Neural crest cell (in vitro differentiated cells): ENCODE measurements at regions not wholly inside any gene's neighbourhood (a gene's known extent, or its start where the extent isn't known, plus 50 kb on each side); places are given as distances from the start of the nearest gene placed in this dataset.

Experiments
- DNase-seq: peaks from one replicate; pipeline ENCODE4 v3.0.0; 2021; ENCODE audit warnings: low read depth, mixed read lengths, low spot score
- H3K27ac Mint-ChIP-seq: one replicate; pipeline ENCODE4 v1.8.0; 2021; ENCODE audit warnings: mild to moderate bottlenecking, mixed read lengths; ENCODE audit not compliant: unreplicated experiment
- H3K27me3 Mint-ChIP-seq: 2 replicates; pipeline ENCODE4 v1.8.0; 2021; ENCODE audit warnings: low read depth, mild to moderate bottlenecking, mixed read lengths
- H3K36me3 Mint-ChIP-seq: 2 replicates; pipeline ENCODE4 v1.8.0; 2021; ENCODE audit warnings: low read depth, mild to moderate bottlenecking, mixed read lengths
- H3K4me1 Mint-ChIP-seq: 2 replicates; pipeline ENCODE4 v1.8.0; 2021; ENCODE audit warnings: mixed read lengths
- H3K4me3 Mint-ChIP-seq: one replicate; pipeline ENCODE4 v1.8.0; 2021; ENCODE audit warnings: mild to moderate bottlenecking, mixed read lengths
- H3K9me3 Mint-ChIP-seq: 2 replicates; pipeline ENCODE4 v1.8.0; 2021; ENCODE audit warnings: mixed read lengths
- CTCF ChIP-seq: fragments of 200-600 bp; sonication (generic); conservative IDR thresholded peaks from 2 replicates; pipeline ENCODE4 v1.5.0; 2021; ENCODE audit warnings: antibody characterized with exemption, mild to moderate bottlenecking

GRCh38 chr5:40045429-40045828 is 620.6 kb upstream of the DAB2 start:
- no peaks in the 10 kb centered on the region for H3K4me1 Mint-ChIP-seq
- TF ChIP-seq CTCF = no peak
- H3K27me3 Mint-ChIP-seq = peaks cover 3% of the 10 kb centered on the region
- no peaks in the 10 kb centered on the region for H3K9me3 Mint-ChIP-seq
- H3K27ac Mint-ChIP-seq = no peak overlapping the region
- no peak for DNase-seq
- H3K36me3 Mint-ChIP-seq = no peaks in the 10 kb centered on the region
- H3K4me3 Mint-ChIP-seq = no peak overlapping the region

- no peak for TF ChIP-seq CTCF
- H3K9me3 Mint-ChIP-seq = no peaks in the 10 kb centered on the region
- no peaks in the 10 kb centered on the region for H3K4me1 Mint-ChIP-seq
- peaks cover 3% of the 10 kb centered on the region for H3K27me3 Mint-ChIP-seq
- H3K4me3 Mint-ChIP-seq = no peak overlapping the region
- H3K36me3 Mint-ChIP-seq = no peaks in the 10 kb centered on the region
- no peak for DNase-seq
- no peak overlapping the region for H3K27ac Mint-ChIP-seq
Measured at GRCh38 chr5:40043916-40044315, 619.1 kb upstream of the DAB2 start.

- no peak overlapping the region for H3K27ac Mint-ChIP-seq
- no peaks in the 10 kb centered on the region for H3K9me3 Mint-ChIP-seq
- H3K4me1 Mint-ChIP-seq = no peaks in the 10 kb centered on the region
- H3K27me3 Mint-ChIP-seq = no peaks in the 10 kb centered on the region
- no peaks in the 10 kb centered on the region for H3K36me3 Mint-ChIP-seq
- no peak for TF ChIP-seq CTCF
- H3K4me3 Mint-ChIP-seq = no peak overlapping the region
- DNase-seq = no peak
Measured at GRCh38 chr5:40041452-40041851, 616.7 kb upstream of the DAB2 start.

- no peaks in the 10 kb centered on the region for H3K36me3 Mint-ChIP-seq
- H3K4me1 Mint-ChIP-seq = no peaks in the 10 kb centered on the region
- no peak for TF ChIP-seq CTCF
- no peaks in the 10 kb centered on the region for H3K27me3 Mint-ChIP-seq
- H3K4me3 Mint-ChIP-seq = no peak overlapping the region
- H3K9me3 Mint-ChIP-seq = no peaks in the 10 kb centered on the region
- DNase-seq = no peak
- no peak overlapping the region for H3K27ac Mint-ChIP-seq
Measured at GRCh38 chr5:40037713-40038112, 612.9 kb upstream of the DAB2 start.

GRCh38 chr5:40034441-40034840 is 609.7 kb upstream of the DAB2 start:
- H3K36me3 Mint-ChIP-seq = no peaks in the 10 kb centered on the region
- H3K27ac Mint-ChIP-seq = no peak overlapping the region

More at GRCh38 chr5:40034441-40034840, 609.7 kb upstream of the DAB2 start:
- H3K4me1 Mint-ChIP-seq = no peaks in the 10 kb centered on the region
- DNase-seq = no peak
- H3K27me3 Mint-ChIP-seq = peaks cover 7% of the 10 kb centered on the region
- no peak for TF ChIP-seq CTCF
- no peaks in the 10 kb centered on the region for H3K9me3 Mint-ChIP-seq
- H3K4me3 Mint-ChIP-seq = no peak overlapping the region
